ENCODE measurements at regions not wholly inside any gene's neighbourhood (a gene's known extent, or its start where the extent isn't known, plus 50 kb on each side); places are given as distances from the start of the nearest gene placed in this dataset.
"Not testable (repeated sequence)": the region's sequence is repeated elsewhere in the genome, so short reads cannot be mapped to it uniquely, and the experiment has no call there.

DNA sequence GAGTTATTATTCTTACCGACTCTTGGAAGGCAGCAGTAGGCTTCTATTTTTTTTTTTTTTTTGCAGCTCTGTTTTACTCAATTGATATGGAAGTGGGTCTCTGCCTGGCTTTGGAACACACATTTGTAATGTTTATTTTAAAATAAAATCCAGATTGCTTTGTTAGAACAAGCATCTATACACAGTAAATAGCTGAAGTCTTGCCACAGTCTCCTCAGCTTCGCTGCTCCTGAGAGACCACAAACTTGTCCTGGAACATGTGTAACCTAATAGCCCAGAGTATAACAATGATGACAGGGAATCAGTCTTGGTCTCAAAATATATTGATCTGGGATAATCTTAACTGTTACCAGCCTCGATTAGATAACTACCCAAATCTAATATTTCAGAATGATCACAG, 299.8 kb upstream of the NOX3 start:
- POLR2A ChIA-PET = no interaction called here
- no peak overlapping the region for H3K4me3 ChIP-seq (ENCODE audit: low read depth, low read length)
- TF ChIP-seq, protein P1, sequence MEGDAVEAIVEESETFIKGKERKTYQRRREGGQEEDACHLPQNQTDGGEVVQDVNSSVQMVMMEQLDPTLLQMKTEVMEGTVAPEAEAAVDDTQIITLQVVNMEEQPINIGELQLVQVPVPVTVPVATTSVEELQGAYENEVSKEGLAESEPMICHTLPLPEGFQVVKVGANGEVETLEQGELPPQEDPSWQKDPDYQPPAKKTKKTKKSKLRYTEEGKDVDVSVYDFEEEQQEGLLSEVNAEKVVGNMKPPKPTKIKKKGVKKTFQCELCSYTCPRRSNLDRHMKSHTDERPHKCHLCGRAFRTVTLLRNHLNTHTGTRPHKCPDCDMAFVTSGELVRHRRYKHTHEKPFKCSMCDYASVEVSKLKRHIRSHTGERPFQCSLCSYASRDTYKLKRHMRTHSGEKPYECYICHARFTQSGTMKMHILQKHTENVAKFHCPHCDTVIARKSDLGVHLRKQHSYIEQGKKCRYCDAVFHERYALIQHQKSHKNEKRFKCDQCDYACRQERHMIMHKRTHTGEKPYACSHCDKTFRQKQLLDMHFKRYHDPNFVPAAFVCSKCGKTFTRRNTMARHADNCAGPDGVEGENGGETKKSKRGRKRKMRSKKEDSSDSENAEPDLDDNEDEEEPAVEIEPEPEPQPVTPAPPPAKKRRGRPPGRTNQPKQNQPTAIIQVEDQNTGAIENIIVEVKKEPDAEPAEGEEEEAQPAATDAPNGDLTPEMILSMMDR (IDR thresholded peaks at IDR 0.05; ENCODE audit: insufficient read depth, low read length, missing control alignments) = no peak
- CTCF ChIA-PET = no interaction called here
- no peak for DNase-seq (ENCODE audit: low read depth, low spot score)

DNA sequence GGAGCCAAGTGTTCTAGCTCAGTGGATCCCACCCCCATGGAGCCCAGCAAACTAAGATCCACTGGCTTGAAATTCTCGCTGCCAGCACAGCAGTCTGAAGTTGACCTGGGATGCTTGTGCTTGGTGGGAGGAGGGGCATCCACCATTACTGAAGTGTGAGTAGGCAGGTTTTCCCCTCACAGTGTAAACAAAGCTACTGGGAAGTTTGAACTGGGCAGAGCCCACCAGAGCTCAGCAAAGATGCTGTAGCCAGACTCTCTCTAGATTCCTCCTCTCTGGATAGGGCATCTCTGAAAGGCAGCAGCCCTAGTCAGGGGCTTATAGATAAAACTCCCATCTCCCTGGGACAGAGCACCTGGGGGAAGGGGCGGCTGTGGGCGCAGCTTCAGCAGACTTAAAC, 293.1 kb upstream of the NOX3 start:
- DNase-seq (ENCODE audit: low read depth, low spot score); CTCF ChIA-PET; H3K4me3 ChIP-seq (ENCODE audit: low read depth, low read length); POLR2A ChIA-PET: not testable (repeated sequence)

DNA sequence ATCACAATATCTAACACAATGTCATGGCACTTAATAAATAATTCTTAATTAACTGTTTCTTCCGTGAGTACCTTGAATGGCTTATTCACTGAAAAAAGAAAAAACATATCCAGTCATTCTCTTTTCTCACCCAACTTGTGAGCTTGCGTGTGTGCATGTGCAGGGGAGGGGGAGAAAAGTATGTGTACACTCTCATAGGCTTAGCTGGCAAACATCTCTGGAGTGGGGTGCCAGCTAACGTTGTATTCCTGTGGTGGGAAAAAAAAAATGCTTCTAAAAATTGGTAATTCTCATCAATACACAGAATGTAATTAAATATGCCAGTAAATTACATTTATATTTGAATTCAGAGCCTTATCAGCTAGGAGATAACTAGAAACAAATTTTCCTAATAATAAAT, 291.9 kb upstream of the NOX3 start:
- TF ChIP-seq, protein P1 (IDR thresholded peaks at IDR 0.05; ENCODE audit: insufficient read depth, low read length, missing control alignments) = no peak
- POLR2A ChIA-PET = no interaction called here
- CTCF ChIA-PET = no interaction called here
- DNase-seq (ENCODE audit: low read depth, low spot score) = no peak
- no peak overlapping the region for H3K4me3 ChIP-seq (ENCODE audit: low read depth, low read length)

DNA sequence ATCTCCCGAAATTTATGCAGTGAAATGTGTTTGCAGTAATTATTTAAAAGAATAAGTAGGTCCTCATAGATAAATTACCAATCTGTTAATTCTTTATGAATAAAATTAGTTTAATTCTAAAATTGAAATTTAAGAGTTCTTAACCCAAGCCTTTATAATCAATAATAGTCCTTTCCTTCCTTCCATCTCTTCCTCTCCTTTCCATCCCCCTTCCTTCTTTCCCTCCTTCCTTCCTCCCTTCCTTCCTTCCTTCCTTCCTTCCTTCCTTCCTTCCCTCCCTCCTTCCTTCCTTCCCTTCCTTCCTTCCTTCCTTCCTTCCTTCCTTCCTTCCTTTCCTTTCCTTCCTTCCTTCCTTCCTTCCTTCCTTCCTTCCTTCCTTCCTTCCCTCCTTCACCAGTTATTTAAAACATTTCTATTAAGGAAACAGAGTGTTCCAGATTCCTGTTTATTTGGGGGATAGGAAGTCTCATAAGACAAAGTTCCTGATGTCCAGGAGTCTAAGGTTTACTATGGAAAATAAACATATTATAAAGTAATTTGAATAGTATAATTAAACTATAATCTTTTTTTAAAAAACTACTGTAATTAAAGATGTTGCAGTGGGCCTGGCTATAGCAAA, 285.3 kb upstream of the NOX3 start:
- DNase-seq (ENCODE audit: low read depth, low spot score) = no peak
- POLR2A ChIA-PET = no interaction called here
- no peak overlapping the region for H3K4me3 ChIP-seq (ENCODE audit: low read depth, low read length)
- CTCF ChIA-PET = no interaction called here
- TF ChIP-seq, protein P1 (IDR thresholded peaks at IDR 0.05; ENCODE audit: insufficient read depth, low read length, missing control alignments) = no peak

DNA sequence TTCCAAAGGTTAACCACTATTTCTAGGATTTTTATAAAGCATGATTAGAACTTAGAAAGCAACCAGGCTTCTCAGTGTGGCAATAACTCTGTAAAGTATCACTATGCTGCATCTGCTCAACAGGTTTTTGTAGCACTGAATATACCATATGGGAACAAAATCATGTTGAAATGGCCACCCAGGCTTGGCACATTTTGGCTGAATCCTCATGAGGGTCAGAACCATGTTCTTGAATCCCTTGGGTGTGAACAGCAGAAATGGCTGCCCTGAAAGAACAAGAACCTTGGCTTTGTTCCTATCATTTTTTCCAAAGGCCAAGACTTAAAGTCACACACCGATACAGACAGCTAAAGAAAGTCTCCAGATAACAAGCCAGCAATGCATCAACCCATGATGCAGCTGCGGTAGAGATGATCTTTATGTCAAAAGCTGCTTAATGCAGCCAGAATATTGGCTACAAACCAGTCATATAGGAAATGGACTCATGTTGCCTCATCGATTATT, 283.0 kb upstream of the NOX3 start:
- TF ChIP-seq, protein P1 (IDR thresholded peaks at IDR 0.05; ENCODE audit: insufficient read depth, low read length, missing control alignments) = no peak
- ChIA-PET CTCF (no interaction called here), POLR2A (no interaction called here)
- H3K4me3 ChIP-seq (ENCODE audit: low read depth, low read length) = no peak overlapping the region
- no peak for DNase-seq (ENCODE audit: low read depth, low spot score)

DNA sequence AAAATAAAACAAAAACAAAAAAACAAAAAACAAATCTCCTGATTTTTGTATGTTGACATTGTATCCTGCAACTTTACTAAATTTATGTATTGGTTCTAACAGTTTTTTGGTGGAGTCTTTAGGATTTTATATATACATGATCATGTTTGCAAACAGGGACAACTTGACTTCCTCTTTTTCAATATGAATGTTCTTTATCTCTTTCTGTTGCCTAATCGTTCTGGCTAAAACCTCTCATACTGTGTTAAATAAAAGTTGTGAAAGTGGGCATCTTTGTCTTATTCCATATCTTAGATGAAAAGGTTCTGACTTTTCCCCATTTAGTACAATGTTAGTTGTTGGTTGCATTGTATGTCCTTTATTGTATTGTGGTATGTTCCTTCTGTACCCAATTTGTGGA, 261.7 kb upstream of the NOX3 start:
- CTCF ChIA-PET = no interaction called here
- H3K4me3 ChIP-seq (ENCODE audit: low read depth, low read length) = no peak overlapping the region
- no peak for DNase-seq (ENCODE audit: low read depth, low spot score)
- TF ChIP-seq, protein P1 (IDR thresholded peaks at IDR 0.05; ENCODE audit: insufficient read depth, low read length, missing control alignments) = no peak
- POLR2A ChIA-PET = no interaction called here

DNA sequence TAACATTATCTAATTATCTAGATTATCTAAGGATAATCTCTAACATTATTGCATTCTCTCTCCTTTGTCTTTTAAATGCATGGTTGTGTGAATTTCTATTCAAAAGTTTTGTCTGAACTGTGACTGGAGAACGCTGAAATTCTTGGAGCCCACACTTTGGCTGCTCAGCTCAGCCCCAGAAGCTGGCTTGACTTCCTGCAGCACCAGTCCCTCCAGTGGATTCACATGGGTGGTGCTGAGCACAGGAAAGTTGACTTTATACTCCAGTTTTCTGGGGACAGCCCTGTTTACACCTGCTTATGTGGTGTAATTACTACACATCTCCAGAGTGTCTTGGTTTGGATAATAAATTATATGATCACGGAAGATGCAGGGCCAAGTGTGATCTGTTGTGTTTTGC, 255.1 kb upstream of the NOX3 start:
- POLR2A ChIA-PET = no interaction called here
- no peak for DNase-seq (ENCODE audit: low read depth, low spot score)
- CTCF ChIA-PET = no interaction called here
- TF ChIP-seq, protein P1 (IDR thresholded peaks at IDR 0.05; ENCODE audit: insufficient read depth, low read length, missing control alignments) = no peak
- no peak overlapping the region for H3K4me3 ChIP-seq (ENCODE audit: low read depth, low read length)
